Osteoblast (primary cell): ENCODE measurements at regions not wholly inside any gene's neighbourhood (a gene's known extent, or its start where the extent isn't known, plus 50 kb on each side); places are given as distances from the start of the nearest gene placed in this dataset.

Experiments used
- DNase-seq: peaks from one replicate; pipeline ENCODE4 v3.0.0; 2011; ENCODE audit warnings: low spot score, mixed read lengths; ENCODE audit not compliant: insufficient read length; ENCODE audit errors: missing footprints
- H2AFZ ChIP-seq: 2 replicates; pipeline ENCODE4 v1.6.0; 2011; ENCODE audit warnings: mild to moderate bottlenecking, low read length
- H3K27ac ChIP-seq: 2 replicates; pipeline ENCODE4 v1.5.1; 2011; ENCODE audit warnings: mild to moderate bottlenecking, low read depth, low read length, moderate library complexity
- H3K27me3 ChIP-seq: 2 replicates; pipeline ENCODE4 v1.6.0; 2012; ENCODE audit warnings: mild to moderate bottlenecking, control low read depth, inconsistent platforms, low read length, moderate library complexity; ENCODE audit not compliant: insufficient read depth
- H3K36me3 ChIP-seq: 2 replicates; pipeline ENCODE4 v1.5.1; 2011; ENCODE audit warnings: mild to moderate bottlenecking, low read length, control low read depth, moderate library complexity; ENCODE audit not compliant: insufficient read depth
- H3K4me1 ChIP-seq: 2 replicates; pipeline ENCODE4 v1.5.1; 2011; ENCODE audit warnings: mild to moderate bottlenecking, low read length, control low read depth, moderate library complexity; ENCODE audit not compliant: insufficient read depth
- H3K4me2 ChIP-seq: 2 replicates; pipeline ENCODE4 v1.6.0; 2011; ENCODE audit warnings: mild to moderate bottlenecking, low read length; ENCODE audit not compliant: insufficient read depth
- H3K4me3 ChIP-seq: fragments of 200-600 bp; sonication (generic); 3 replicates; pipeline ENCODE4 v1.5.1; 2012; ENCODE audit warnings: mild to moderate bottlenecking, low read length, inconsistent platforms; ENCODE audit not compliant: insufficient read depth
- H3K79me2 ChIP-seq: 2 replicates; pipeline ENCODE4 v1.6.0; 2012; ENCODE audit warnings: mild to moderate bottlenecking, low read length, control low read depth, inconsistent platforms; ENCODE audit not compliant: insufficient read depth
- H3K9me3 ChIP-seq: 2 replicates; pipeline ENCODE4 v1.5.1; 2011; ENCODE audit warnings: low read depth, low read length, control low read depth
- H4K20me1 ChIP-seq: 2 replicates; pipeline ENCODE4 v1.6.0; 2012; ENCODE audit warnings: mild to moderate bottlenecking, low read length, control low read depth; ENCODE audit not compliant: insufficient read depth
- TF ChIP-seq, protein P1 (sequence below): IDR thresholded peaks from 2 replicates; pipeline ENCODE4 v1.5.1; 2011; ENCODE audit warnings: mild to moderate bottlenecking, low read depth, low read length, moderate library complexity; ENCODE audit errors: extremely low read depth

DNA sequence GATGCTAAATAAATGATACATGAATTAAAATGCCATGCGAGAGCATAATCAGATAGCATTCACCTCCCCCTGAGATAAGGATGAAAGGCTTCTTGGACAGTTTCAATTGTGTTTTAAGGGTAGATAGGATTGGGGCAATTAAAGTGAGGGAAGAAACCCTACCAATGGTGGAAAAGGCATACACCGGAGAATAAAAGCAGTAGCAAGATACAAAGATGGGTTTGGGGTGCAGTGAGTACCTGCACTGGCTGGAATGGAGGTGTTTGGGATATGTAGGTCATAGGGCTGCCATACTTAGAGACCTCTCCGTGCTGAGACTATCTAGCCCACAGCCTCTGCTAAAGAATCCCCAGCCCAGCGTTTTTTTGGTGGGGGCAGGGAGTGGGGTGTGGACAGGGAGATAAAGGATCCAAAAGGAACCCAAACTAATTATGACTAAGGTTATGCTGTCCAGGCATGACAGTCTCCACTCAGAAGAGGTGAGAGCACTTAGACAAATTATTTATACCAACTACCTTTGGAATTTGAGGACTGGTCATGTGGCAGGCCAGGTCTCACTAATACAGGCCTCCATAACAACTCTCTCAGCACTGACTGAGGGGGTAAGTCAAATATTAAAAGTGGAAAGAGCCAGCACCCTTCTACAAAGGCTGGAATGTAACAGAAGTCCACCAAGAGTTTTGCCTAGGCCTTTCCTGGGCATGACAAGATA lies 280.8 kb downstream of the ADGB start:
- Histone ChIP-seq H3K79me2 (no peaks in the 10 kb centered on the region), H3K27ac (no peak overlapping the region), H3K27me3 (no peaks in the 10 kb centered on the region), H3K36me3 (no peaks in the 10 kb centered on the region), H3K4me3 (no peak overlapping the region), H4K20me1 (no peaks in the 10 kb centered on the region), H3K4me1 (no peaks in the 10 kb centered on the region), H3K9me3 (no peaks in the 10 kb centered on the region), H3K4me2 (no peak overlapping the region), H2AFZ (no peak overlapping the region)
- TF ChIP-seq, protein P1, sequence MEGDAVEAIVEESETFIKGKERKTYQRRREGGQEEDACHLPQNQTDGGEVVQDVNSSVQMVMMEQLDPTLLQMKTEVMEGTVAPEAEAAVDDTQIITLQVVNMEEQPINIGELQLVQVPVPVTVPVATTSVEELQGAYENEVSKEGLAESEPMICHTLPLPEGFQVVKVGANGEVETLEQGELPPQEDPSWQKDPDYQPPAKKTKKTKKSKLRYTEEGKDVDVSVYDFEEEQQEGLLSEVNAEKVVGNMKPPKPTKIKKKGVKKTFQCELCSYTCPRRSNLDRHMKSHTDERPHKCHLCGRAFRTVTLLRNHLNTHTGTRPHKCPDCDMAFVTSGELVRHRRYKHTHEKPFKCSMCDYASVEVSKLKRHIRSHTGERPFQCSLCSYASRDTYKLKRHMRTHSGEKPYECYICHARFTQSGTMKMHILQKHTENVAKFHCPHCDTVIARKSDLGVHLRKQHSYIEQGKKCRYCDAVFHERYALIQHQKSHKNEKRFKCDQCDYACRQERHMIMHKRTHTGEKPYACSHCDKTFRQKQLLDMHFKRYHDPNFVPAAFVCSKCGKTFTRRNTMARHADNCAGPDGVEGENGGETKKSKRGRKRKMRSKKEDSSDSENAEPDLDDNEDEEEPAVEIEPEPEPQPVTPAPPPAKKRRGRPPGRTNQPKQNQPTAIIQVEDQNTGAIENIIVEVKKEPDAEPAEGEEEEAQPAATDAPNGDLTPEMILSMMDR = no peak
- no peak for DNase-seq

DNA sequence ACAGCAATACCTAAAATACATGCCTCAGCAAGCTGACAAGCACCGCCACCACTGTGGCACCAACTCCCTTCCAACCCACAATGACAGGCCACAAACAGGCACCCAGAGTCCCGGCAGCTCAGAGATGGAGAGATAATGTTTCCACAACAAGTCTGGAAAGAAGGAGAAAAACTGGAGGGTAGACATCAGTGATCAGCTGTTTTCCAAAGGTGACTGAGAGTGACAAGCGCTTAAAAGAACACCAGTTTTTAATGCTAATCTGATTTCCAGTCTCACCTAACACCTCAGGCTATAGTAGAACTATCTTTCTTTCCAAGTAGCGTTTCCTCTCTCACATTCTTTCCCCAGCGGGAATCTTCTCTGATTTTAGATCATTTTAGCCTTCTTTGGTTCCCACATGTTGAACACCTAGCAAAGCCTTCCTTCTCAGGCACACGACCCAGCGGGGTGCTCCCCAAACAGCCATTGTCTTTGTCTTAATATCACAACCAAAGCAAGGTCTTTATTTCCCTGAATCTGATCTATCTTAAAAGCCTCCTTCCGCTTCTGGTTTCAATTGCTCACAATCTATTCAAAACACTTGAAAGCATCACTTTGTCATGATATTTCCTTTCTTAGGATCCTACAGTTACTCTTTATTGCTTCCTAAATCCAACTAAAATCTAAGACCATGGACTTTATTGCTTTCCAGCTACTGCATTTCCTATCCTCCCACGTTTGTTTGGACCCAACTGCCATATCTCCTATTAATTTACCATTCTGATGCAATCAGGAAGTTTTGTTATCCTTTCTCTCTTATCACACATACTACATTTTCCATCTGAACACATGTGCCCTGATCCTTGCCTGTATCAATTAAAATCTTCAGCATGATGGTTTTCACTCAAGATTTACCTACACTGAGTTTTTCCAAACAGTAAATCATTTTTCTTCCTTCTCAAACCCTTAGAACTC lies 282.7 kb downstream of the ADGB start:
- H3K4me3 ChIP-seq = no peak overlapping the region
- H3K4me2 ChIP-seq = no peak overlapping the region
- H2AFZ ChIP-seq = peak overlapping the region; percentile 50
- H3K79me2 ChIP-seq = no peaks in the 10 kb centered on the region
- no peaks in the 10 kb centered on the region for H3K27me3 ChIP-seq
- no peaks in the 10 kb centered on the region for H3K4me1 ChIP-seq
- H3K36me3 ChIP-seq = no peaks in the 10 kb centered on the region
- TF ChIP-seq, protein P1 = no peak
- no peaks in the 10 kb centered on the region for H3K9me3 ChIP-seq
- H3K27ac ChIP-seq = no peak overlapping the region
- DNase-seq = no peak
- no peaks in the 10 kb centered on the region for H4K20me1 ChIP-seq

DNA sequence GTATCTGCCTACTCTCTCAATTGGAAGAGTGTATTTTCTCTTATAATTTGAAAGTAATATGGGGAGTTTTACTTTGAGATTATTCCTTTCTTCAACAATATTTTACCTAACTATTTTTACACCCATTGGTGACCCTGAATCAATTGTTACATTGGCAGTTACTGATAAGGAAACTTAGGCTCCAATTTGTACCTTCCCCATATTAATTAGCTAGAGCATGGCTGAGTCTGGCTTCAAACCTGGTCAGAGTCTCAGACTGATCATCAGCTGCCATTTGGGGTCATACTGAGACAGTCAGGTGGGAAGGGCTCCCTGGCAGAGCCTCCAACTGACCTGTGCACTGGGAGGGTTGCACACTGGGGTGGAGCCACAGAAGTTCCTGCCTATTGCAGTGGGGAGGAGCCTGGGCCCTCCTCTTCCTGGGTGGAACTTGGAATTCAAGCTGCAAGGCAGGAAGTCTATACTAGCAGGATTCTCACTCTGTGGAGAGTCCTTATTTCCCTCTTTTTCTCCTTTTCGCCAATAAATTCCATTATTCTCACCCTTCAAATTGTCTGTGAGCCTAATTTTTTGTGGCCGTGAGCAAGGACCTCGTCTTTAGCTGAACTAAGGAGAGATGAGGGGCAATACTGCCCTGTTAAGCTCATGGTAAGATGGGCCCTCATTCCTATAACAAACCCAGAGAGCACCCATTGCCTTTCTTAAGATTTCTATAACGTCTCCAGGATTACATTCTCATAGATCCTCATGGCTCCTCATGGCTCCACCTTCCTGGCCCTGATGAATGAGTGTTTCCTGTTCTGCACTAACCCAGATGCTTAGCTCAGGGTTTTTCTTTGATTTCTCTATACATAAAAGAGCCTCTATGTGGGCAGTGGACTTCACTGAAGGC lies 285.1 kb downstream of the ADGB start:
- H3K36me3 ChIP-seq = no peaks in the 10 kb centered on the region
- H4K20me1 ChIP-seq = no peaks in the 10 kb centered on the region
- no peaks in the 10 kb centered on the region for H3K9me3 ChIP-seq
- H3K4me1 ChIP-seq = no peaks in the 10 kb centered on the region
- no peak overlapping the region for H3K4me2 ChIP-seq
- DNase-seq = no peak
- H3K4me3 ChIP-seq = no peak overlapping the region
- H3K27ac ChIP-seq = no peak overlapping the region
- no peaks in the 10 kb centered on the region for H3K79me2 ChIP-seq
- H2AFZ ChIP-seq = no peak overlapping the region
- TF ChIP-seq, protein P1 = no peak
- no peaks in the 10 kb centered on the region for H3K27me3 ChIP-seq
